ENCODE measurements at regions not wholly inside any gene's neighbourhood (a gene's known extent, or its start where the extent isn't known, plus 50 kb on each side); places are given as distances from the start of the nearest gene placed in this dataset.

DNA sequence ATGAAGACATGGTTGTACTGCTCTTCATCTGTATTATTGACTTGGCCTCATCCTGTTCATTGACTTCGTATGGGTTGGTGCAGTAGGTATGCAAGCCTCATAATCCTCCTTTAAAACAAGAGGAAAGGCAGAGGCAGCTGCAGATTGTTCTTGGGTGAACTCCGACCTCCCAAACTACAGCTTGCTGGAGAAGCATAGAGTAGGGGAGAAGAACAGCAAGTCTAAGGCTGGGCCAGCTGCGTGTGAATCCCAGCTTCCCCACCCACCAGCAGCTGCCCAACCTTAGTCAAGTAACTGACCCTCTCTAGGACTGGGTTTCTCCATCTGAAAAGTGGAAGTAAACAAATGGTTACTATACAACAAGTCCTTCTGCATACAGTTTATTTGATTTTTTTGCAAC is 114.5 kb upstream of the WWC1 start:
- no peak for DNase-seq
- Histone ChIP-seq H3K27me3 (ENCODE audit: control insufficient read depth, insufficient read depth, low read length) (no peaks in the 10 kb centered on the region), H3K4me3 (ENCODE audit: insufficient read depth, low read depth, low read length) (no peak overlapping the region), H3K36me3 (replicated peaks; ENCODE audit: control insufficient read depth, insufficient read depth, low read length) (no peaks in the 10 kb centered on the region)

DNA sequence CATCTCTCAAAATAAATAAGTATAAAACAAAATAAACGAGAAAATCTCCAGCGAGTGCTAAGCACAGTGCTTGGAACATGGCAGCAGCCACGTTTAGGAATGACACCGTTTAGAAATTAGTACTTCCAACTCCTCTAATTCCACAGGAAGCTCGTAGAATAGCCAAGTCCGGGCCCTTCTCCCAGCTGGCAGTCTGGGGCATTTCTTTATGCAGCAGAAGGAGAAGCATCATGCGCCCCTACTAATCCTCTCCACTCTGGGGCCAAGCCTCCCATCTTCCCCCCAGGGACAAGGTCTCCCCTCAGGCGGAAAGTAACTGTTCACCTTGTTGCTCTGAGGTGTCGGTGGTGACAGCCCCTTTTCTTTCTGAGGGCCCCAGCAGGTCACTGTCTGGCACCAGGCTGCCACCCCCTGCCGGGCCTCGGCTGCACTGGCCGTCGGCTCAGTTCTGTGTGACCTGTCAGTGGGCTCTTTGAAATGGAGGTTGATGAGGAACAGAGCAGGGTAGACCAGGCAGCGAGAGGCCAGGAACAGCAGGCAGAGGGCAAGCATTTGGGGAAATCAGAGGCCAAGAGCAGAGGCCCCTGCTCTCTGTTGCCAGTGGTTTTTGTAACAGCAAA is 113.5 kb upstream of the WWC1 start:
- peak; percentile 64 for DNase-seq
- Histone ChIP-seq H3K27me3 (ENCODE audit: control insufficient read depth, insufficient read depth, low read length) (no peaks in the 10 kb centered on the region), H3K4me3 (ENCODE audit: insufficient read depth, low read depth, low read length) (no peak overlapping the region), H3K36me3 (replicated peaks; ENCODE audit: control insufficient read depth, insufficient read depth, low read length) (no peaks in the 10 kb centered on the region)

DNA sequence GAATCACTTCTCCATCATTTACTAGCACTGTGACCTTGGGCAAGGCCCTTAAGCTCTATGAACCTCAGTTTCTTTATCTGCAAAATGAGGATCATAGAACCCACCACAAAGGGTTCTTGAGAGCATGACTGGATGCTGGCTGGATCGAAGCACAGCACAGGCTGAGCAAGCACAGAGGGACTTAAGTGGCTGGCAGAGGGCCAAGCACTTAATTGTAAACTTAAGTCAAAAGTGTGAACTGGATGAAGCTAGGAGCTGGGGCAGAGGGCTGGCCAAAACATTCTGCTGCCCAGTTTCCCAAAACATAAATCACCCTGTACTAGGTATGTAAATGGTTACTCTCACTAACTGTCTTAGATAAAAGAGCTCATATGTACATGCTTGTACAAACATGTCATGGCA is 112.3 kb upstream of the WWC1 start:
- no peak for DNase-seq
- Histone ChIP-seq H3K36me3 (replicated peaks; ENCODE audit: control insufficient read depth, insufficient read depth, low read length) (no peaks in the 10 kb centered on the region), H3K4me3 (ENCODE audit: insufficient read depth, low read depth, low read length) (no peak overlapping the region), H3K27me3 (ENCODE audit: control insufficient read depth, insufficient read depth, low read length) (no peaks in the 10 kb centered on the region)

DNA sequence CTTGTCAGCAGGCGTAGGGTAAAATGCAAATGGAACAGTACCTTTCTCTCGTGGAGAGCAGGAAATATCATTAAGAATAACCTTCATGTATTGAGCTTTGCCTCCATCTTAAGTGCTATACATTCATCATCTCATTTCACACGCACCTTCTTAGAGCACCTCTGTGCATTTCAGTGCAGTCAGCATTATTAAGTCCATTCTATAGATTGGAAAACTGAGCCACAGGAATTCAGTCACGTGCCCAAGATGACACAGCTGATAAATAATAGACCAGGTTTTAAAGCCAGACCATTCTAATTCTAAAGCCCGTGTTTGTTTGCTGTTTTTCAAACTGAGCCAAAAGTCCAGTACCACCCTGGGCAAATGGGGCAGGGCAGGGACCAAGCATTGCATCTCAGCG is 109.2 kb upstream of the WWC1 start:
- Histone ChIP-seq H3K4me3 (ENCODE audit: insufficient read depth, low read depth, low read length) (no peak overlapping the region), H3K36me3 (replicated peaks; ENCODE audit: control insufficient read depth, insufficient read depth, low read length) (no peaks in the 10 kb centered on the region), H3K27me3 (ENCODE audit: control insufficient read depth, insufficient read depth, low read length) (no peaks in the 10 kb centered on the region)
- DNase-seq = no peak

DNA sequence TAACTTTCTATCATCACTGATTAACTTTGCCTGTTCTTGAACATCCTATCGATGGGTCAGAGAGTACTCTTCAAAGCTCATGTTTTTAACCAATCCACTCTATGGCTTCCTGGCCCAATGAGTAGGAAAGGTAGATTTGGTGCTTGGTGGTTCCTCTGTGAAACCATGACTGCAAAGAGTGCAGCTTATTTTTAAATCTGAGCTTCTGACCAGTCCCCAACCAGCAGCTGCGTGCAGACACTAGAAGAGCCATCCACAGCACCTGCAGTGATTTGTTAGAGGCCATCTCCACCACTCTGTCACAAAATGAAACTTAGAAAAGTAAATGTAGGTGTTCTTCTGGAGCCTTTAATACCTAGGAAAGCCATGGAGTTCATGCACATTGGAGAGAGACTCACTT is 107.3 kb upstream of the WWC1 start:
- Histone ChIP-seq H3K27me3 (ENCODE audit: control insufficient read depth, insufficient read depth, low read length) (no peaks in the 10 kb centered on the region), H3K36me3 (replicated peaks; ENCODE audit: control insufficient read depth, insufficient read depth, low read length) (no peaks in the 10 kb centered on the region), H3K4me3 (ENCODE audit: insufficient read depth, low read depth, low read length) (no peak overlapping the region)
- no peak for DNase-seq

DNA sequence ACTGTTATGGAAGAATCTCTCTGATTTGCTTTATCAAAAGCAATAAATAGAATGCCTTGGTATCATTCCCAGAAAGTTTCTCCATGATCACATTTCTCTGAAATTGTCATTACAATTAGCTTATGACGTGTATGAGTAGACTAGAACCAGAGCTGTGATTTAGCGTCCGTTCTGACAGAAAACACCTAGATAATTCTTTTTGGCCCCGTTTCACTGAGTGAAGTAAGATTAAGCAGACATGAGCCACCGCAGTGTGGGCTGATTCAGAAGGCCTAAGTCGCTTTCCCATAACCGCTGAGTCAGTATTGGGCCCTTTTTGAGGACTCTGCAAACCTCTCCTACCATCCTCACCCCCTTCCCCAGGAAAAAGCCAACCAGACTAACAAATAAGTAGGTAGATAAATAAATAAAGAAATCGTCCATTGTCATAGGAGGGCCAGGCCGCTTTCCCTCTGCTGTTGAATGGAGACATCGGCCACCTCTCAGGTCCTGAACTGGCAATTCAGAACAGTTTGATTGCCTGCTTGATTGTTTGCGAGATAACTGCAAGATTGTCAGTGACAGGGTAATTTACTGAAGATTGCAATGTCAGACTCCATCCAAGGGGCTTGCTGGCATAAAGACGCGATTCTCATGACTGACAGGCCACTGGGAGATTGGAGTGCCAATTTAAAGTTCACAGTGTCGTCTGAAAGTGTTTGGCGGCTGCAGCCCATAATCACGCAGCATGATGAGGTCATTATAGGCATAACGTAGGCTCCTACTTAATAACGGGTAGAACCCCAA is 105.0 kb upstream of the WWC1 start:
- Histone ChIP-seq H3K27me3 (ENCODE audit: control insufficient read depth, insufficient read depth, low read length) (no peaks in the 10 kb centered on the region), H3K4me3 (ENCODE audit: insufficient read depth, low read depth, low read length) (no peak overlapping the region), H3K36me3 (replicated peaks; ENCODE audit: control insufficient read depth, insufficient read depth, low read length) (no peaks in the 10 kb centered on the region)
- DNase-seq = no peak

DNA sequence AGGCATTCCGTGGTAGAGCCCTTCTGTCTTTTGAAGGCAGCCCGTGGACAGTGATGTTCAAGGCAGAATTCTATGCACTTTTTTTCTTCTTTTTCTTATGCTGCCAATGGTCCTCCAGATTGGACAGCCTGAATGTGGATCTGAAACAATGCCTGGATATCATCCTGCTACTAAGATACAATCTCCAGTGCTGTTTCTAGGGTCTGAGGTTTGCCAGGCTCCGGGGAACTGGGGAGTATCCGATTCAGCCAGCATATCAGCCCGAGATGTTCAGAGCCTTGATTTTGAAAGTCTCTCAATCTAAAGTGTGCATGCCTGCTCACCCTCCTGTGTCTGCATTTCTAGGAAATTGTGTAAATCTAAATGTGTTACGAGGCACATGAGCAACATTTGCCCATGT is 103.8 kb upstream of the WWC1 start:
- Histone ChIP-seq H3K27me3 (ENCODE audit: control insufficient read depth, insufficient read depth, low read length) (no peaks in the 10 kb centered on the region), H3K36me3 (replicated peaks; ENCODE audit: control insufficient read depth, insufficient read depth, low read length) (no peaks in the 10 kb centered on the region), H3K4me3 (ENCODE audit: insufficient read depth, low read depth, low read length) (no peak overlapping the region)
- no peak for DNase-seq

DNA sequence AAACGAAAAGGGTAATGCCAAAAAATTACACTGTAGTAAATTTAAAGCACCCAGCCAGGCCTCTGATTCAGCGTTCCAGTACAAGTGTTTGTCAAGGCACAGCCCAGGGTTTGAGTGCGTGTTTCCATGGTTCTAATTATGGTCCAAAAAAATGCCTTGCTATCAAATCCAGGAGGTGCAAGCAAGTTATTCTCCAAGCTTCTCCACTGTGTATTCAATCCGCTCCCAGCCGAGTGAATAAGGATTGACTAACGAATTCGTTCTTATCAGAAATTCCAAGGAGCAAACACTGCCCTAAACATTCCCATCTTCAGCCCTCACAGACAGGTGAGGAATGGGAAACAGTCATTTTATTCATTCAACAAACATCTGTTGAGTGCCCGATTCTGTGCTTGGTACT is 103.3 kb upstream of the WWC1 start:
- H3K36me3 ChIP-seq (replicated peaks; ENCODE audit: control insufficient read depth, insufficient read depth, low read length) = no peaks in the 10 kb centered on the region
- DNase-seq = no peak
- no peaks in the 10 kb centered on the region for H3K27me3 ChIP-seq (ENCODE audit: control insufficient read depth, insufficient read depth, low read length)
- H3K4me3 ChIP-seq (ENCODE audit: insufficient read depth, low read depth, low read length) = no peak overlapping the region

DNA sequence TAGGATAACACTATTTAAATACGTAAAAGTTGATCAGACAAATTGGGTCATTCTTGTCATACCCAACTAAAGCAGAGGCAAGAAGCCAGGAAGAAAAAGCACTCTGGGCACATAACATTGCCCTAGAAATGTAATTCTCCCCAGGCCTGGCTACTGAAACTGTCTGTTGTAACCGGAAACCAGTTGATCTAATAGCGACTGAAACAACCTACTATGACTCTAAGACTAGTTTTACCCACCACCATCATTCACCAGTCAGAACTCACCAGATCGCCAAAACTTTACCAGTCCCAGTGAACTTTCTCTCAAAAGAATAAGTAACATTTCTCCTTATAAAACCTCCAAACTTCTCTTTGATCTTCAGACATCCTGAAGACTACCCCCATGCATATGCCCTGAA is 99.3 kb upstream of the WWC1 start:
- no peaks in the 10 kb centered on the region for H3K36me3 ChIP-seq (replicated peaks; ENCODE audit: control insufficient read depth, insufficient read depth, low read length)
- DNase-seq = no peak
- H3K4me3 ChIP-seq (ENCODE audit: insufficient read depth, low read depth, low read length) = no peak overlapping the region
- H3K27me3 ChIP-seq (ENCODE audit: control insufficient read depth, insufficient read depth, low read length) = no peaks in the 10 kb centered on the region

DNA sequence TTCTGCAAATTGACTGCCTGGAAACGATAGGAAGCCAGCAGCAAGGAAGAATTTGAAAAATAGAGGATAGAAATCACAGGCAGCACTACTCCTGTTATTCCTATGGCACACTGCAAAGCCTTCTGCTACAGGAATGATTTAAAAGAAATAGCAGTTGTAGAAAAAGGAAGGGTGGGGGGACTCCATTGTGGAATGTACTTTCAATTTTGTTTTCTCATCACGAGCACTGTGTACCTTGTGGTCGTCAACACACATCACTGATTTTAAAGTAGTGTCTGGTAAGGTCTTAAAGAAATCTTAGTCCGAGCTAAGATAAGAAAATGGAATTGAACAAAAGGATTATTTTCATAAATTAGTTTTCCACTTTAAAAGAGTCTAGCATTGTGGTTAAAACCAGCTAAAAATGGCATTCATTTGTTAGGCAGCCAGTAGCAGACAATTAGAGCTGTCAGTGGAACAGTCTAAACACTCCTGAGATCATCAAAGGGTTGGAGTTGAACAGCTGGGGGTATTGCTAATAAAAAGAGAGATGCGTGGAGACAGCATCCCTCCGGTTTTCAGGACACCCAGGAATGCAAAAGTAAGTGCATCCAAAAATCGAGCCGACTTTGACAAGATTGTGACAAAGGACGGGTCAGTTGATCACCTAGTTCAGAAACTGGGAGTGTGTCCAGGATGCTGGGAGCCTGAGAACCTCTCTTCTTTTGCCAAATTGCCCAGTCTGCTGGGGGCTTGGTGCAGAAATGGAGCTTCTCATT is 97.8 kb upstream of the WWC1 start:
- Histone ChIP-seq H3K27me3 (ENCODE audit: control insufficient read depth, insufficient read depth, low read length) (no peaks in the 10 kb centered on the region), H3K36me3 (replicated peaks; ENCODE audit: control insufficient read depth, insufficient read depth, low read length) (no peaks in the 10 kb centered on the region), H3K4me3 (ENCODE audit: insufficient read depth, low read depth, low read length) (no peak overlapping the region)
- DNase-seq = no peak

DNA sequence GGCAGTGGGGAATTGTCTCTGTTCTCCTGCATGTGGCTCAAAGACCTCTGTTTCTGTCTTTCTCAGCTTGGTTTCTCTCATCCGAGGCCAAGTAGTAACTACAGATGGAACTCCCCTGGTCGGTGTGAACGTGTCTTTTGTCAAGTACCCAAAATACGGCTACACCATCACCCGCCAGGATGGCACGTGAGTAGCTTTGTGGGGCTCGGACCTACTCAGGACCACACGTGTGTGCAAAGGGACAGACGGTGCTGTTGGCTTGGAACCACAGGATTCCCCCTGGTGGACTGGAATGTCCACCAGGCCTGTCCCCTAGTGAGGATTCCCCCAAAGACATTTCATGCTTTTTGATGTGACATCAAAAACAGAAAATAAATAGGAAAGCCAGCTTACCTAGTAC is 96.3 kb upstream of the WWC1 start:
- DNase-seq = no peak
- Histone ChIP-seq H3K36me3 (replicated peaks; ENCODE audit: control insufficient read depth, insufficient read depth, low read length) (no peaks in the 10 kb centered on the region), H3K27me3 (ENCODE audit: control insufficient read depth, insufficient read depth, low read length) (no peaks in the 10 kb centered on the region), H3K4me3 (ENCODE audit: insufficient read depth, low read depth, low read length) (no peak overlapping the region)

DNA sequence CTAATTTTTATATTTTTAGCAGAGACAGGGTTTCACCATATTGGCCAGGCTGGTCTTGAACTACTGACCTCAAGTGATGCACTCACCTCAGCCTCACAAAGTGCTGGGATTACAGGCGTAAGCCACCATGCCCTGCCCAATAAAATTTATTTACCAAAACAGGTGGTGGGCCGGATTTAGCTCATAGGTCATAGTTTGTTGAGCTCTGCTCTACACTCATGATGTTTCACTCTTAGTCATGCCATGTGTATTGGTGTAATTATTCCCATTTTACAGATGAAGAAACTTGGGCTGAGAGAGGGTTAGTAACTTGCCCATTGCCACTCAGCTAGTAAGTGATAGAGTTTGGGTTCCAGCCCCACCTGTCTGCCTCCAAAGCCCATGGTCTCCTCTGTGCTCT is 93.1 kb upstream of the WWC1 start:
- H3K36me3 ChIP-seq (replicated peaks; ENCODE audit: control insufficient read depth, insufficient read depth, low read length) = no peaks in the 10 kb centered on the region

DNA sequence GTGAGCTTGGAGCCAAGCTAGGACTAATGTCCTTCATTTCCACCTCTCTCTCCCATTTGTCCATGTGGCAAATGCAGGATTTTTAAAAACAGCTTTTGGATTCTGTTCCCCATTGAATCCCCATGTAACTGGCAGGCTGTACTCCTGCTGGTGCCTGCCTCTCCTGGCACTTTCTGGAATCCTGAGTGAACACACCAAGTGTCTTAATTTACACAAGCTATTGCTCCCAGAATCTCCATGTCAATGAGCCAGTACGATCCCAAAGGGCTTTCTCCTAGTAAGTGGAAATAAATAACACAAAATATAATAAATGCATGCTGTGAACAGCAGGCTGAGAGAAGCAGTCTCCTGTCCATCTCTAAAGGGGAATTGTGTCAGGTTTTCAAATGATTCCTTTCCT is 88.4 kb upstream of the WWC1 start:
- no peak overlapping the region for H3K4me3 ChIP-seq (ENCODE audit: insufficient read depth, low read depth, low read length)
- no peaks in the 10 kb centered on the region for H3K27me3 ChIP-seq (ENCODE audit: control insufficient read depth, insufficient read depth, low read length)
- DNase-seq = no peak
- H3K36me3 ChIP-seq (replicated peaks; ENCODE audit: control insufficient read depth, insufficient read depth, low read length) = no peaks in the 10 kb centered on the region

More for the DNA sequence above, 93.1 kb upstream of the WWC1 start:
- DNase-seq = no peak
- no peak overlapping the region for H3K4me3 ChIP-seq (ENCODE audit: insufficient read depth, low read depth, low read length)
- H3K27me3 ChIP-seq (ENCODE audit: control insufficient read depth, insufficient read depth, low read length) = no peaks in the 10 kb centered on the region

DNA sequence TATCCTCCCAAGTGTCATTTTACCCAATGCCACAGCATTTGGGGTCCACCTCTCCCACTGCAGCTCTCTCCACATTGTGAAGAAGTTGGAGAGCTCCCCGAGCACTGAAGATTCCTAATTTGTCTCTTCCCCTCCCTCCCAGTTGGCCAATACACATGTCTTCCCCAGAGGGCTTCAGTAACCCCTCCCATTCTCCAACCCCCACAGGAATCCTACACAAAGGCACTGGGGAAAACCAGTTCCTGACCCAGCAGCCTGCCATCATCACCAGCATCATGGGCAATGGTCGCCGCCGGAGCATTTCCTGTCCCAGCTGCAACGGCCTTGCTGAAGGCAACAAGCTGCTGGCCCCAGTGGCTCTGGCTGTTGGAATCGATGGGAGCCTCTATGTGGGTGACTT is 87.3 kb upstream of the WWC1 start:
- DNase-seq = no peak
- Histone ChIP-seq H3K36me3 (replicated peaks; ENCODE audit: control insufficient read depth, insufficient read depth, low read length) (no peaks in the 10 kb centered on the region), H3K27me3 (ENCODE audit: control insufficient read depth, insufficient read depth, low read length) (no peaks in the 10 kb centered on the region), H3K4me3 (ENCODE audit: insufficient read depth, low read depth, low read length) (no peak overlapping the region)

DNA sequence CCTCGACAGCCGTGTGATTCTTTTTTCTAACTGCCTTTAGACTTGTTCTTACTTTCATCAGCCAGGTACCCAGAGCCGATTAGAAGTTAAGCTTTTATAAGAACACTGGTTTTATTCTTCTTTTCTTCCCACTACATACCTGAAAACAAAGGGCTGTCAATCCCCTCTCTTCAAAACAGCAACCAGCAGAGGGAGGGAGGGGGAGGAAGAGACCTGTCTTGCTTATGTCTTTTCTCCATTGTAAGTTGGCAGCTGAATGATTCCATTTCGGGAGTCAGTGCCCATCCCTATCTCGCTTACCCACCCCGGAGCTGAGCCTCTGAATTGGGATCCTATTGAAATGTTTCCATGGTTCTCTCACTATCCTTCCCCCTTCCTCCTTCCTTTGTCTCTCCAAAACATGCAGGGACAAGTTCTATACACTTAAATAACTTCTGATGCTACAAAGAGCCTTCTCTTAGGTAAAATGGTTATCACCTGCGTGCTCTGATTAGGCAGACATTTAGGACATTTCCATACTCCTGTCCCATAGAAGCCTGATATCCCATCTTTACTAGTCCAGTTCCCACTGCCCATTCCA is 83.9 kb upstream of the WWC1 start:
- H3K36me3 ChIP-seq (replicated peaks; ENCODE audit: control insufficient read depth, insufficient read depth, low read length) = no peaks in the 10 kb centered on the region
- no peaks in the 10 kb centered on the region for H3K27me3 ChIP-seq (ENCODE audit: control insufficient read depth, insufficient read depth, low read length)
- peak; percentile 28 for DNase-seq
- no peak overlapping the region for H3K4me3 ChIP-seq (ENCODE audit: insufficient read depth, low read depth, low read length)
